Muscle layer of duodenum (tissue), 2 donors: ENCODE measurements at regions not wholly inside any gene's neighbourhood (a gene's known extent, or its start where the extent isn't known, plus 50 kb on each side); places are given as distances from the start of the nearest gene placed in this dataset.

Source experiments
- H3K27ac ChIP-seq: one replicate; pipeline ENCODE4 v1.7.0; 2013; ENCODE audit warnings: mild to moderate bottlenecking, low read length
- H3K27me3 ChIP-seq: one replicate; pipeline ENCODE4 v1.7.0; 2013; ENCODE audit warnings: low read depth, mild to moderate bottlenecking, control low read depth, low read length
- H3K36me3 ChIP-seq, 2 donors: one replicate each; pipeline ENCODE4 v1.7.0; 2013; ENCODE audit warnings: low read length in 2 of 2, control low read depth in 1 of 2, mild to moderate bottlenecking in 1 of 2; ENCODE audit not compliant: insufficient read depth in 2 of 2, control insufficient read depth in 1 of 2
- H3K4me1 ChIP-seq, 2 donors: one replicate each; pipeline ENCODE4 v1.7.0; 2013; ENCODE audit warnings: low read length in 2 of 2, mild to moderate bottlenecking in 2 of 2, control low read depth in 1 of 2, moderate library complexity in 1 of 2; ENCODE audit not compliant: insufficient read depth in 2 of 2, control insufficient read depth in 1 of 2
- H3K4me3 ChIP-seq, 2 donors: one replicate each; pipeline ENCODE4 v1.7.0; 2013; ENCODE audit warnings: low read length in 2 of 2, low read depth in 1 of 2, mild to moderate bottlenecking in 1 of 2
- H3K9me3 ChIP-seq, 2 donors: one replicate each; pipeline ENCODE4 v1.7.0; 2013; ENCODE audit warnings: low read length in 2 of 2, control low read depth in 1 of 2, mild to moderate bottlenecking in 1 of 2; ENCODE audit not compliant: control insufficient read depth in 1 of 2
- donor health status: healthy.

GRCh38 chr3:68295457-68295856, 636.9 kb downstream of the TAFA4 start:
- H3K27ac ChIP-seq, result no peak overlapping the region
- H3K9me3 ChIP-seq, result no peaks in the 10 kb centered on the region
- H3K4me3 ChIP-seq, result no peak overlapping the region
- H3K36me3 ChIP-seq, result no peaks in the 10 kb centered on the region
- H3K4me1 ChIP-seq, result no peaks in the 10 kb centered on the region
- H3K27me3 ChIP-seq, result no peaks in the 10 kb centered on the region

DNA sequence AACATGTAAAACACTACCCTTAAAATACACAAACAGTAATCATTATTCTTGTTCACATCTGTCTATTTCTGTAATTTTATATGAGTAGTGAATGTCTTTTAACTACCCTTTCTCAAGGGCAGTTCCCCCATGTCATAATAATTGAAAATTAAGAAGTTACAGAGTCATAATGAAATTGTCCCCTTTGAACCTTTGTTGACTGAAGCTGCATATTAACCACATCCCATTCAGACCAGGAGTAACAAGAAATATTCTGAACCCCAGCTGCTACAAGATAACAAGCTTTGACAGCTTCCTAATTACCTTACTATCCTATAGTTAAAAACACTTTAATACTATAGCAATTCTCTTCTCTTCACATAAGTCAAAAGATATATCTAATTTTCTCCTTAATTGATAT, 635.9 kb upstream of the SUCLG2 start:
- no peaks in the 10 kb centered on the region for H3K4me1 ChIP-seq

GRCh38 chr3:68288085-68288484, 633.7 kb upstream of the SUCLG2 start:
- Histone ChIP-seq H3K4me3 (no peak overlapping the region), H3K27ac (no peak overlapping the region), H3K36me3 (no peaks in the 10 kb centered on the region), H3K4me1 (no peaks in the 10 kb centered on the region), H3K9me3 (no peaks in the 10 kb centered on the region), H3K27me3 (no peaks in the 10 kb centered on the region)

More for the DNA sequence above, 635.9 kb upstream of the SUCLG2 start:
- Histone ChIP-seq H3K36me3 (no peaks in the 10 kb centered on the region), H3K27me3 (no peaks in the 10 kb centered on the region), H3K4me3 (no peak overlapping the region), H3K27ac (no peak overlapping the region), H3K9me3 (no peaks in the 10 kb centered on the region)

GRCh38 chr3:68287101-68287500, 632.7 kb upstream of the SUCLG2 start:
- Histone ChIP-seq H3K27ac (no peak overlapping the region), H3K36me3 (no peaks in the 10 kb centered on the region), H3K27me3 (no peaks in the 10 kb centered on the region), H3K4me3 (no peak overlapping the region), H3K9me3 (no peaks in the 10 kb centered on the region), H3K4me1 (no peaks in the 10 kb centered on the region)

DNA sequence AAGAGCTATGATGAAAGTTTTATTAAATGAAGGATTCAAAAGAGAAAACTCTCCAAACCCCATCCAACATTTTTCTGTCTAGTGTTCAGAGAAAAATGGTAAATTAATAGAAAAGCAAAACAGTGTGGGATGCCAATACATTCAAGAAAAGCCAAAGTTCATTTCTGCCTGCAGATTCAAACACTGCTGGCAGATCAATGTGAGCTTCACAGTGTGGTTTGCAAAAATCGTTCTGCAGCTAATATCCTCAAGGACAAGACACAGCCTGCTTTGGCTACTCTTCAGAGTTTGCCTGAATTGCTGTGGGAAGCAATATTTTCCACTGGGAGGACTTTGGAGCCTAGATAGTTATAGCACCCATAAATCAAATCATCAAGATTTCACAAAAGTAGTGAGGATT, 619.9 kb upstream of the SUCLG2 start:
- no peaks in the 10 kb centered on the region for H3K27me3 ChIP-seq
- no peaks in the 10 kb centered on the region for H3K36me3 ChIP-seq
- H3K27ac ChIP-seq, result no peak overlapping the region
- H3K4me1 ChIP-seq, result no peaks in the 10 kb centered on the region
- H3K9me3 ChIP-seq, result no peaks in the 10 kb centered on the region
- H3K4me3 ChIP-seq, result no peak overlapping the region

GRCh38 chr3:68271145-68271544, 616.7 kb upstream of the SUCLG2 start:
- Histone ChIP-seq H3K27ac (no peak overlapping the region), H3K9me3 (no peaks in the 10 kb centered on the region), H3K27me3 (no peaks in the 10 kb centered on the region), H3K36me3 (no peaks in the 10 kb centered on the region), H3K4me3 (no peak overlapping the region), H3K4me1 (no peaks in the 10 kb centered on the region)

GRCh38 chr3:68256635-68257223, 602.3 kb upstream of the SUCLG2 start:
- Histone ChIP-seq H3K4me1 (no peaks in the 10 kb centered on the region), H3K4me3 (no peak overlapping the region), H3K27me3 (no peaks in the 10 kb centered on the region), H3K27ac (no peak overlapping the region), H3K9me3 (no peaks in the 10 kb centered on the region), H3K36me3 (no peaks in the 10 kb centered on the region)

GRCh38 chr3:68249265-68249664, 594.9 kb upstream of the SUCLG2 start:
- H3K9me3 ChIP-seq, result no peaks in the 10 kb centered on the region
- no peaks in the 10 kb centered on the region for H3K27me3 ChIP-seq
- no peaks in the 10 kb centered on the region for H3K36me3 ChIP-seq
- H3K4me3 ChIP-seq, result no peak overlapping the region
- H3K4me1 ChIP-seq, result no peaks in the 10 kb centered on the region
- no peak overlapping the region for H3K27ac ChIP-seq

- no peaks in the 10 kb centered on the region for H3K27me3 ChIP-seq
- H3K27ac ChIP-seq, result no peak overlapping the region
- no peaks in the 10 kb centered on the region for H3K4me1 ChIP-seq
- no peaks in the 10 kb centered on the region for H3K9me3 ChIP-seq
- no peaks in the 10 kb centered on the region for H3K36me3 ChIP-seq
- no peak overlapping the region for H3K4me3 ChIP-seq
Measured at GRCh38 chr3:68242606-68243005, 588.2 kb upstream of the SUCLG2 start.

- Histone ChIP-seq H3K4me1 (no peaks in the 10 kb centered on the region), H3K27ac (no peak overlapping the region), H3K4me3 (no peak overlapping the region), H3K36me3 (no peaks in the 10 kb centered on the region), H3K27me3 (no peaks in the 10 kb centered on the region), H3K9me3 (no peaks in the 10 kb centered on the region)
Measured at GRCh38 chr3:68239542-68239941, 585.1 kb upstream of the SUCLG2 start.

DNA sequence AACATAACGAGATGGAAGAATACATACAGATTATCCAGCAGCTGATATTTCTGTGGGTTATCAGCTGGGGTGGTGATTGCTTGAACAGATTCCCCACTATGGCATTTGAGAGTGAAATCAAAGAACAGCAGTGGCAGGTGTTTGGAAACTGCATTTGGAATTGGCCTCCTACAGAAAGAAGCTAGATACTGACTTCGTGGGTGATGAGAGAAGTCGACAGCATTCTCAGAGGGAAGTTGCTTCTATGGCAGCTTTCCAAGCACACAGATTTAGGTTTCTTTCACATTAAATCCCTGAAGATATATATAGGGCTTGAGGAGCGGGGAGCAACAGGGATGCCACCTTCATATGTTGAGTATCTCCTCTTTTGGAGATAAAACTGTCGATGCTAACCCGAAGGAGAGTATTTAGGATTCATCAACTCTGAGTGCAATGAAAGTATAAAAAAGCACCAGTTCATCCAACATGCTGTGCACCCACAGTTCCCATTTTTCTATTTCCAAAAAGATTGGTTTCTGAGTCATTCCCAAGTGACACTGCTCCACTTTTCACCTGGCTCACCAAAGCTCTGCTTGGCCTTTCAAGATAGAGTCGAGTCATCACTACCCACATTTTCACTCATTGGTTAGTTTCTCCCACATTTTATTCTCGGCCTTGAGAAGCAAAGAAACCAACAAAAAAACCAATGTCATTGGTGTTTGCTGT, 579.8 kb upstream of the SUCLG2 start:
- no peak overlapping the region for H3K27ac ChIP-seq
- H3K4me3 ChIP-seq, result no peak overlapping the region
- H3K9me3 ChIP-seq, result no peaks in the 10 kb centered on the region
- H3K27me3 ChIP-seq, result no peaks in the 10 kb centered on the region
- no peaks in the 10 kb centered on the region for H3K36me3 ChIP-seq
- H3K4me1 ChIP-seq, result no peaks in the 10 kb centered on the region

GRCh38 chr3:68228856-68229255, 574.4 kb upstream of the SUCLG2 start:
- H3K4me1 ChIP-seq, result peaks cover 0 to 7% of the 10 kb centered on the region in 2 donors
- H3K36me3 ChIP-seq, result no peaks in the 10 kb centered on the region
- no peaks in the 10 kb centered on the region for H3K27me3 ChIP-seq
- no peaks in the 10 kb centered on the region for H3K9me3 ChIP-seq
- no peak overlapping the region for H3K4me3 ChIP-seq
- no peak overlapping the region for H3K27ac ChIP-seq
